ENCODE measurements at regions not wholly inside any gene's neighbourhood (a gene's known extent, or its start where the extent isn't known, plus 50 kb on each side); places are given as distances from the start of the nearest gene placed in this dataset.

GRCh38 chr4:179755322-179755721 lies 2313.1 kb upstream of the AGA start:
- intact Hi-C loops (cut with micrococcal nuclease; ENCODE audit: unreplicated experiment): no loop called here
- H3K27ac Mint-ChIP-seq (ENCODE audit: unreplicated experiment): no peak overlapping the region

GRCh38 chr4:179757641-179758040 lies 2315.4 kb upstream of the AGA start:
- Mint-ChIP-seq H3K4me1 (ENCODE audit: low read depth, unreplicated experiment) (no peaks in the 10 kb centered on the region), H3K27ac (ENCODE audit: unreplicated experiment) (no peak overlapping the region), H3K36me3 (ENCODE audit: insufficient read depth, unreplicated experiment) (no peaks in the 10 kb centered on the region), H3K4me3 (ENCODE audit: unreplicated experiment) (no peak overlapping the region), H3K27me3 (ENCODE audit: insufficient read depth, unreplicated experiment) (no peaks in the 10 kb centered on the region), H3K9me3 (ENCODE audit: unreplicated experiment) (no peaks in the 10 kb centered on the region)
- H3K27me3 ChIP-seq (replicated peaks; ENCODE audit: control insufficient read depth, insufficient read depth, low read length): no peaks in the 10 kb centered on the region
- no peak for TF ChIP-seq CTCF (IDR thresholded peaks at IDR 0.05; ENCODE audit: insufficient read depth in 1 of 2, low read depth in 1 of 2, low read length in 1 of 2, severe bottlenecking in 1 of 2, unreplicated experiment in 1 of 2)
- BruUV-seq (replicated peaks): no TSS peak
- CTCF ChIA-PET: no interaction called here
- no peak overlapping the region for H3K4me3 ChIP-seq (ENCODE audit: low read depth, low read length)
- POLR2A ChIA-PET: no interaction called here
- no peaks in the 10 kb centered on the region for H3K4me1 ChIP-seq
- no peaks in the 10 kb centered on the region for H3K36me3 ChIP-seq (ENCODE audit: control insufficient read depth, insufficient read depth, low read length)
- intact Hi-C loops (cut with micrococcal nuclease; ENCODE audit: unreplicated experiment): no loop called here
- DNase-seq: no peak
- H3K9me3 ChIP-seq: no peaks in the 10 kb centered on the region

More at GRCh38 chr4:179755322-179755721, 2313.1 kb upstream of the AGA start:
- BruUV-seq (replicated peaks): no TSS peak
- POLR2A ChIA-PET: no interaction called here
- Mint-ChIP-seq H3K4me1 (ENCODE audit: low read depth, unreplicated experiment) (no peaks in the 10 kb centered on the region), H3K27me3 (ENCODE audit: insufficient read depth, unreplicated experiment) (peaks cover 3% of the 10 kb centered on the region), H3K4me3 (ENCODE audit: unreplicated experiment) (no peak overlapping the region), H3K36me3 (ENCODE audit: insufficient read depth, unreplicated experiment) (no peaks in the 10 kb centered on the region), H3K9me3 (ENCODE audit: unreplicated experiment) (no peaks in the 10 kb centered on the region)
- Histone ChIP-seq H3K9me3 (no peaks in the 10 kb centered on the region), H3K27me3 (replicated peaks; ENCODE audit: control insufficient read depth, insufficient read depth, low read length) (no peaks in the 10 kb centered on the region), H3K36me3 (ENCODE audit: control insufficient read depth, insufficient read depth, low read length) (no peaks in the 10 kb centered on the region), H3K4me3 (ENCODE audit: low read depth, low read length) (no peak overlapping the region), H3K4me1 (no peaks in the 10 kb centered on the region)
- DNase-seq: no peak
- TF ChIP-seq CTCF (IDR thresholded peaks at IDR 0.05; ENCODE audit: insufficient read depth in 1 of 2, low read depth in 1 of 2, low read length in 1 of 2, severe bottlenecking in 1 of 2, unreplicated experiment in 1 of 2): no peak
- CTCF ChIA-PET: no interaction called here

- CTCF ChIA-PET: no interaction called here
- Mint-ChIP-seq H3K4me3 (ENCODE audit: unreplicated experiment) (no peak overlapping the region), H3K9me3 (ENCODE audit: unreplicated experiment) (peaks cover 9% of the 10 kb centered on the region), H3K36me3 (ENCODE audit: insufficient read depth, unreplicated experiment) (no peaks in the 10 kb centered on the region), H3K4me1 (ENCODE audit: low read depth, unreplicated experiment) (peaks cover 6% of the 10 kb centered on the region), H3K27ac (ENCODE audit: unreplicated experiment) (no peak overlapping the region), H3K27me3 (ENCODE audit: insufficient read depth, unreplicated experiment) (peaks cover 3% of the 10 kb centered on the region)
- TF ChIP-seq CTCF (IDR thresholded peaks at IDR 0.05; ENCODE audit: insufficient read depth in 1 of 2, low read depth in 1 of 2, low read length in 1 of 2, severe bottlenecking in 1 of 2, unreplicated experiment in 1 of 2): no peak
- no peak for DNase-seq
- no peaks in the 10 kb centered on the region for H3K27me3 ChIP-seq (replicated peaks; ENCODE audit: control insufficient read depth, insufficient read depth, low read length)
- no peaks in the 10 kb centered on the region for H3K9me3 ChIP-seq
- POLR2A ChIA-PET: no interaction called here
- H3K4me1 ChIP-seq: no peaks in the 10 kb centered on the region
- H3K36me3 ChIP-seq (ENCODE audit: control insufficient read depth, insufficient read depth, low read length): no peaks in the 10 kb centered on the region
- intact Hi-C loops (cut with micrococcal nuclease; ENCODE audit: unreplicated experiment): no loop called here
- no peak overlapping the region for H3K4me3 ChIP-seq (ENCODE audit: low read depth, low read length)
- BruUV-seq (replicated peaks): no TSS peak
These were observed 2320.6 kb upstream of the AGA start for GRCh38 chr4:179762840-179763239.

All from Caco-2 (cell line).